ENCODE measurements at regions not wholly inside any gene's neighbourhood (a gene's known extent, or its start where the extent isn't known, plus 50 kb on each side); places are given as distances from the start of the nearest gene placed in this dataset.

GRCh38 chr15:31235311-31236183, 91.1 kb upstream of the KLF13 start:
- no peak for DNase-seq (ENCODE audit: low read depth, low spot score)
- no peak for TF ChIP-seq CTCF (IDR thresholded peaks at IDR 0.05; ENCODE audit: insufficient read depth, low read length, missing control alignments)
- ChIA-PET CTCF (interaction anchor here (0.8 to 2.1 kb wide), 6 partner anchors 20 to 255 kb away, joined by 3 to 14 read pairs (median 4); no protein-coding TSS in a partner anchor), POLR2A (no interaction called here)
- no peak overlapping the region for H3K4me3 ChIP-seq (ENCODE audit: low read depth, low read length)

- CTCF ChIA-PET, result interaction anchor here (1.0 to 2.1 kb wide), 5 partner anchors 16 to 254 kb away, joined by 3 to 14 read pairs (median 6); no protein-coding TSS in a partner anchor
- POLR2A ChIA-PET, result no interaction called here
Measured at GRCh38 chr15:31236184-31237042, 90.2 kb upstream of the KLF13 start.

GRCh38 chr15:31237043-31237324, 89.7 kb upstream of the KLF13 start:
- CTCF ChIA-PET, result interaction anchor here (1.0 to 2.1 kb wide), 5 partner anchors 15 to 253 kb away, joined by 3 to 14 read pairs (median 6); no protein-coding TSS in a partner anchor
- DNase-seq (ENCODE audit: low read depth, low spot score), result no peak
- POLR2A ChIA-PET, result no interaction called here
- TF ChIP-seq CTCF (IDR thresholded peaks at IDR 0.05; ENCODE audit: insufficient read depth, low read length, missing control alignments), result no peak
- no peak overlapping the region for H3K4me3 ChIP-seq (ENCODE audit: low read depth, low read length)

More at GRCh38 chr15:31236184-31237042, 90.2 kb upstream of the KLF13 start:
- peak; percentile 66 for DNase-seq (ENCODE audit: low read depth, low spot score)
- H3K4me3 ChIP-seq (ENCODE audit: low read depth, low read length), result no peak overlapping the region; the same call in 1 of the 2 replicates
- TF ChIP-seq CTCF (IDR thresholded peaks at IDR 0.05; ENCODE audit: insufficient read depth, low read length, missing control alignments), result no peak

- no peak overlapping the region for H3K4me3 ChIP-seq (ENCODE audit: low read depth, low read length)
- POLR2A ChIA-PET, result no interaction called here
- DNase-seq (ENCODE audit: low read depth, low spot score), result no peak
- TF ChIP-seq CTCF (IDR thresholded peaks at IDR 0.05; ENCODE audit: insufficient read depth, low read length, missing control alignments), result no peak
- CTCF ChIA-PET, result no interaction called here
Measured at GRCh38 chr15:31238906-31239305, 87.7 kb upstream of the KLF13 start.

- no peak for TF ChIP-seq CTCF (IDR thresholded peaks at IDR 0.05; ENCODE audit: insufficient read depth, low read length, missing control alignments)
- no peak for DNase-seq (ENCODE audit: low read depth, low spot score)
- ChIA-PET POLR2A (no interaction called here), CTCF (interaction anchor here (1.0 kb wide), 1 partner anchor 13 kb away, joined by 3 read pairs; no protein-coding TSS in a partner anchor)
- no peak overlapping the region for H3K4me3 ChIP-seq (ENCODE audit: low read depth, low read length)
Measured at GRCh38 chr15:31239409-31239808, 87.2 kb upstream of the KLF13 start.

All from AG04449 (cell line).